ENCODE measurements at regions not wholly inside any gene's neighbourhood (a gene's known extent, or its start where the extent isn't known, plus 50 kb on each side); places are given as distances from the start of the nearest gene placed in this dataset.

DNA sequence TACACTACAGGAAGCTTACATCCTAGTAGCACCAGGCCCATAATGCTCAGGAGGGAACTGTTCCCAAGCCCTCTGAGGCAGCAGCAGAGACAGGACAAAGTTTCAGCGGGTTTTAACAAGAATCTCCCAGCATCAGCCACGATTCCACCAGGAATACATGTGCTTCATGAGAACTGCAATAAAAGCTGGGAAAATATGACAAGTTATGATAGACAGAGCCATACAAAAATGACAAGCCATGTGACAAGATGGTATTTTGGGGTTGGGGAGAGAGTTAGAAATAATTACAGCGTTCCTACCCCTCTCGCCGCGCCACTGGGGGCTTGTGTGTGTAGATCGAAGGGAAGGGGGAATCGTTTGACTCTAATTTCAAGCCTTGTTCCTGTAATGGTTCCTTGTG is 112.7 kb upstream of the CTBP2 start:
- TF ChIP-seq, protein P1, sequence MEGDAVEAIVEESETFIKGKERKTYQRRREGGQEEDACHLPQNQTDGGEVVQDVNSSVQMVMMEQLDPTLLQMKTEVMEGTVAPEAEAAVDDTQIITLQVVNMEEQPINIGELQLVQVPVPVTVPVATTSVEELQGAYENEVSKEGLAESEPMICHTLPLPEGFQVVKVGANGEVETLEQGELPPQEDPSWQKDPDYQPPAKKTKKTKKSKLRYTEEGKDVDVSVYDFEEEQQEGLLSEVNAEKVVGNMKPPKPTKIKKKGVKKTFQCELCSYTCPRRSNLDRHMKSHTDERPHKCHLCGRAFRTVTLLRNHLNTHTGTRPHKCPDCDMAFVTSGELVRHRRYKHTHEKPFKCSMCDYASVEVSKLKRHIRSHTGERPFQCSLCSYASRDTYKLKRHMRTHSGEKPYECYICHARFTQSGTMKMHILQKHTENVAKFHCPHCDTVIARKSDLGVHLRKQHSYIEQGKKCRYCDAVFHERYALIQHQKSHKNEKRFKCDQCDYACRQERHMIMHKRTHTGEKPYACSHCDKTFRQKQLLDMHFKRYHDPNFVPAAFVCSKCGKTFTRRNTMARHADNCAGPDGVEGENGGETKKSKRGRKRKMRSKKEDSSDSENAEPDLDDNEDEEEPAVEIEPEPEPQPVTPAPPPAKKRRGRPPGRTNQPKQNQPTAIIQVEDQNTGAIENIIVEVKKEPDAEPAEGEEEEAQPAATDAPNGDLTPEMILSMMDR (IDR thresholded peaks at IDR 0.05): no peak
- TF ChIP-seq POLR2A (IDR thresholded peaks at IDR 0.05): no peak
